ENCODE measurements at regions not wholly inside any gene's neighbourhood (a gene's known extent, or its start where the extent isn't known, plus 50 kb on each side); places are given as distances from the start of the nearest gene placed in this dataset.

GRCh38 chr18:11237484-11237883, 88.1 kb upstream of the PIEZO2 start:
- in situ Hi-C loops (cut with HindIII; ENCODE audit: low sequenced_read_pairs), result no loop called here

GRCh38 chr18:11237066-11237465, 87.7 kb upstream of the PIEZO2 start:
- in situ Hi-C loops (cut with HindIII; ENCODE audit: low sequenced_read_pairs), result no loop called here

GRCh38 chr18:11224153-11224552, 74.8 kb upstream of the PIEZO2 start:
- in situ Hi-C loops (cut with HindIII; ENCODE audit: low sequenced_read_pairs), result no loop called here

GRCh38 chr18:11219571-11219970, 70.2 kb upstream of the PIEZO2 start:
- in situ Hi-C loops (cut with HindIII; ENCODE audit: low sequenced_read_pairs), result no loop called here

- in situ Hi-C loops (cut with HindIII; ENCODE audit: low sequenced_read_pairs), result no loop called here
These were observed 65.8 kb upstream of the PIEZO2 start for GRCh38 chr18:11215216-11215615.

GRCh38 chr18:11204020-11204419, 54.7 kb upstream of the PIEZO2 start:
- in situ Hi-C loops (cut with HindIII; ENCODE audit: low sequenced_read_pairs), result no loop called here

GRCh38 chr18:11199477-11199876, 50.1 kb upstream of the PIEZO2 start:
- in situ Hi-C loops (cut with HindIII; ENCODE audit: low sequenced_read_pairs), result no loop called here
